HG02763 (cell line): ENCODE measurements at regions not wholly inside any gene's neighbourhood (a gene's known extent, or its start where the extent isn't known, plus 50 kb on each side); places are given as distances from the start of the nearest gene placed in this dataset.
"Not testable (repeated sequence)": the region's sequence is repeated elsewhere in the genome, so short reads cannot be mapped to it uniquely, and the experiment has no call there.

Experiments
- ATAC-seq: cut with Tn5 transposase; IDR thresholded peaks from one replicate; pipeline ENCODE4 v1.9.1; 2021; ENCODE audit warnings: mild to moderate bottlenecking, moderate library complexity; ENCODE audit not compliant: unreplicated experiment

- ATAC-seq: no peak
Observed at GRCh38 chr2:17148407-17149145, 369.7 kb downstream of the RAD51AP2 start.

GRCh38 chr2:17146358-17146757 is 371.9 kb downstream of the RAD51AP2 start:
- no peak for ATAC-seq

GRCh38 chr2:17136877-17137276 is 381.4 kb downstream of the RAD51AP2 start:
- ATAC-seq: no peak

- ATAC-seq: no peak
Observed at GRCh38 chr2:17136231-17136630, 382.0 kb downstream of the RAD51AP2 start.

- no peak for ATAC-seq
Observed at GRCh38 chr2:17135619-17136018, 382.6 kb downstream of the RAD51AP2 start.

- ATAC-seq: no peak
Observed at GRCh38 chr2:17133052-17133671, 385.1 kb downstream of the RAD51AP2 start.

- not testable (repeated sequence) for ATAC-seq
Observed at GRCh38 chr2:17130627-17131026, 387.6 kb downstream of the RAD51AP2 start.

- no peak for ATAC-seq
Observed at GRCh38 chr2:17125989-17126620, 392.1 kb downstream of the RAD51AP2 start.

- no peak for ATAC-seq
Observed at GRCh38 chr2:17124575-17125318, 393.5 kb downstream of the RAD51AP2 start.

- no peak for ATAC-seq
Observed at GRCh38 chr2:17122887-17123501, 395.2 kb downstream of the RAD51AP2 start.

- ATAC-seq: no peak
Observed at GRCh38 chr2:17115466-17115865, 402.8 kb downstream of the RAD51AP2 start.

- no peak for ATAC-seq
Observed at GRCh38 chr2:17115042-17115441, 403.2 kb downstream of the RAD51AP2 start.

GRCh38 chr2:17107871-17108270 is 410.4 kb downstream of the RAD51AP2 start:
- ATAC-seq: no peak

- no peak for ATAC-seq
Observed at GRCh38 chr2:17107151-17107550, 411.1 kb downstream of the RAD51AP2 start.

GRCh38 chr2:17106418-17106817 is 411.8 kb downstream of the RAD51AP2 start:
- ATAC-seq: no peak

- ATAC-seq: peak; percentile 77
Observed at GRCh38 chr2:17104454-17104853, 413.8 kb downstream of the RAD51AP2 start.

GRCh38 chr2:17101596-17101995 is 416.6 kb downstream of the RAD51AP2 start:
- ATAC-seq: no peak

- no peak for ATAC-seq
Observed at GRCh38 chr2:17101091-17101490, 417.1 kb downstream of the RAD51AP2 start.

GRCh38 chr2:17095340-17095739 is 422.9 kb downstream of the RAD51AP2 start:
- no peak for ATAC-seq

GRCh38 chr2:17093712-17094111 is 424.5 kb downstream of the RAD51AP2 start:
- no peak for ATAC-seq

- ATAC-seq: no peak
Observed at GRCh38 chr2:17086990-17087389, 421.4 kb upstream of the CYRIA start.
